ENCODE measurements at regions not wholly inside any gene's neighbourhood (a gene's known extent, or its start where the extent isn't known, plus 50 kb on each side); places are given as distances from the start of the nearest gene placed in this dataset.

GRCh38 chr7:20506175-20506574, 109.3 kb upstream of the ABCB5 start:
- no peaks in the 10 kb centered on the region for H3K79me2 ChIP-seq (ENCODE audit: insufficient read depth, low read length)
- Mint-ChIP-seq H3K4me1 (0 out of 4 replicates have a peak, but pooled peaks cover 0 to 2% of the 10 kb centered on the region in 2 experiments), H3K9me3 (peaks cover 5 to 7% of the 10 kb centered on the region in 2 experiments; a peak in 4 of 5 replicates), H3K36me3 (ENCODE audit: insufficient read depth in 1 of 3, low read depth in 3 of 3) (peaks cover 0 to 4% (median 2%) of the 10 kb centered on the region in 3 experiments; a peak in 3 of 7 replicates), H3K27me3 (ENCODE audit: low read depth) (no peaks in the 10 kb centered on the region), H3K27ac (no peak overlapping the region), H3K4me3 (no peak overlapping the region)
- H2BK15ac ChIP-seq (ENCODE audit: low read depth, low read length) = no peak overlapping the region
- H3K9me3 ChIP-seq (ENCODE audit: control insufficient read depth, low read depth, low read length) = no peaks in the 10 kb centered on the region
- no peaks in the 10 kb centered on the region for H3K23me2 ChIP-seq (ENCODE audit: insufficient read length, low read depth, low read length, poor library complexity, severe bottlenecking)
- H3K4ac ChIP-seq (ENCODE audit: low read depth, low read length) = no peak overlapping the region
- no peak overlapping the region for H2BK12ac ChIP-seq (ENCODE audit: insufficient read length, low read depth, low read length)
- no peak overlapping the region for H2BK120ac ChIP-seq (ENCODE audit: low read depth, low read length, poor library complexity, severe bottlenecking)
- no peak overlapping the region for H3K4me2 ChIP-seq (ENCODE audit: insufficient read depth, insufficient read length, low read length)
- WGBS (ENCODE audit: extremely low coverage, insufficient read length, low lambda C conversion rate) = no CpG with 5 or more reads among the region's 2 CpGs
- H3K23ac ChIP-seq (ENCODE audit: insufficient read length, low read depth, low read length) = no peak overlapping the region
- no peak overlapping the region for H3T11ph ChIP-seq (ENCODE audit: low read length)
- H3K18ac ChIP-seq (ENCODE audit: insufficient read length, low read depth, low read length) = no peak overlapping the region
- H3K27ac ChIP-seq (ENCODE audit: insufficient read length, low read depth, low read length) = no peak overlapping the region
- H4K20me1 ChIP-seq (ENCODE audit: control insufficient read depth, insufficient read depth, insufficient read length) = no peaks in the 10 kb centered on the region
- no peaks in the 10 kb centered on the region for H3K27me3 ChIP-seq (ENCODE audit: insufficient read depth, low read length)
- no peak overlapping the region for H4K8ac ChIP-seq (replicated peaks; ENCODE audit: insufficient read length, low read depth, low read length)
- H3K9ac ChIP-seq (ENCODE audit: extremely low read depth, insufficient read length, low read length) = no peak overlapping the region
- no peak overlapping the region for H2AK5ac ChIP-seq (ENCODE audit: insufficient read length, low read length)
- TF ChIP-seq CTCF (conservative IDR thresholded peaks at IDR 0.05) = no peak
- H3K14ac ChIP-seq (ENCODE audit: insufficient read depth, low read length) = no peak overlapping the region
- H3K4me1 ChIP-seq (ENCODE audit: insufficient read depth, low read length) = no peaks in the 10 kb centered on the region
- H4K91ac ChIP-seq (ENCODE audit: insufficient read length, low read depth, low read length) = no peak overlapping the region
- H3K56ac ChIP-seq (ENCODE audit: insufficient read length, low read depth, low read length) = no peak overlapping the region
- DNase-seq = no peak
- no peak overlapping the region for H2BK5ac ChIP-seq (ENCODE audit: insufficient read length, low read length)
- no peak overlapping the region for H2AFZ ChIP-seq (ENCODE audit: low read length)
- H2BK20ac ChIP-seq (ENCODE audit: low read depth, low read length, poor library complexity, severe bottlenecking) = no peak overlapping the region
- no peak overlapping the region for H4K5ac ChIP-seq (ENCODE audit: insufficient read length, low read depth, low read length)
- no peaks in the 10 kb centered on the region for H3K79me1 ChIP-seq (ENCODE audit: insufficient read depth, low read depth, low read length, poor library complexity, severe bottlenecking)
